ENCODE measurements at regions not wholly inside any gene's neighbourhood (a gene's known extent, or its start where the extent isn't known, plus 50 kb on each side); places are given as distances from the start of the nearest gene placed in this dataset.

DNA sequence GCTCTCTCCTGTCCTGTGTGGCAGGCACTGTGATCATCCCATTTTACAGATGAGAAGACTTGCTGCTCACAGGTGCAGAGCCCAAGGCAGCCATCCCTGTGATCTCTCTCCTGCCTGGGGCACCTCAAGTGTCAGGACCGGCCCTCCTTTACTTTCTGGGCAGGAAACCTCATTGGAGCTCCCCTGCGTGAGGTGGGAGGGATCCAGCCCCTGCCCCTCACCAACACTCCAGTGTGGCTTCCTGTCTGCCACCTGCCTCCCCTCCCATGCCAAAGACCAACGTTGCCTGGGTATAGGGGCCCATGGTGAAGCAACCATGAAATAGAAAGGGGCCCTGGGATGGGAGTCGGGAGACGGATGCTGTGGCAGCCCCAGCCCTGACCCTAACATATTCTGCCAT is 91.2 kb upstream of the MYL10 start:
- no peak overlapping the region for H3K4me2 ChIP-seq (ENCODE audit: low read length)
- H3K36me3 ChIP-seq (ENCODE audit: control insufficient read depth, low read length): no peaks in the 10 kb centered on the region
- H4K20me1 ChIP-seq (ENCODE audit: control insufficient read depth, insufficient read depth, low read depth, low read length): no peaks in the 10 kb centered on the region
- no peaks in the 10 kb centered on the region for H3K9me3 ChIP-seq (ENCODE audit: control insufficient read depth, insufficient read depth, low read length)
- H3K9me2 ChIP-seq (replicated peaks; ENCODE audit: control insufficient read depth, low read length): no peaks in the 10 kb centered on the region
- H3F3A ChIP-seq (ENCODE audit: control insufficient read depth, insufficient read depth): no peaks in the 10 kb centered on the region
- H3K4me1 ChIP-seq (ENCODE audit: control insufficient read depth, low read length): no peaks in the 10 kb centered on the region; the same call in 1 of the 2 replicates
- TF ChIP-seq, protein P1, sequence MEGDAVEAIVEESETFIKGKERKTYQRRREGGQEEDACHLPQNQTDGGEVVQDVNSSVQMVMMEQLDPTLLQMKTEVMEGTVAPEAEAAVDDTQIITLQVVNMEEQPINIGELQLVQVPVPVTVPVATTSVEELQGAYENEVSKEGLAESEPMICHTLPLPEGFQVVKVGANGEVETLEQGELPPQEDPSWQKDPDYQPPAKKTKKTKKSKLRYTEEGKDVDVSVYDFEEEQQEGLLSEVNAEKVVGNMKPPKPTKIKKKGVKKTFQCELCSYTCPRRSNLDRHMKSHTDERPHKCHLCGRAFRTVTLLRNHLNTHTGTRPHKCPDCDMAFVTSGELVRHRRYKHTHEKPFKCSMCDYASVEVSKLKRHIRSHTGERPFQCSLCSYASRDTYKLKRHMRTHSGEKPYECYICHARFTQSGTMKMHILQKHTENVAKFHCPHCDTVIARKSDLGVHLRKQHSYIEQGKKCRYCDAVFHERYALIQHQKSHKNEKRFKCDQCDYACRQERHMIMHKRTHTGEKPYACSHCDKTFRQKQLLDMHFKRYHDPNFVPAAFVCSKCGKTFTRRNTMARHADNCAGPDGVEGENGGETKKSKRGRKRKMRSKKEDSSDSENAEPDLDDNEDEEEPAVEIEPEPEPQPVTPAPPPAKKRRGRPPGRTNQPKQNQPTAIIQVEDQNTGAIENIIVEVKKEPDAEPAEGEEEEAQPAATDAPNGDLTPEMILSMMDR (IDR thresholded peaks at IDR 0.05; ENCODE audit: low read depth, low read length, poor library complexity, severe bottlenecking): no peak
- no peak for TF ChIP-seq EZH2phosphoT487 (IDR thresholded peaks at IDR 0.05; ENCODE audit: borderline replicate concordance, low read length)
- H3K27me3 ChIP-seq (ENCODE audit: control insufficient read depth, low read length): peaks cover 3% of the 10 kb centered on the region; the same call in 1 of the 2 replicates
- no peaks in the 10 kb centered on the region for H3K79me2 ChIP-seq (ENCODE audit: control insufficient read depth, low read length)
- no peak overlapping the region for H3K27ac ChIP-seq (ENCODE audit: low read depth, low read length)
- no peak overlapping the region for H3K4me3 ChIP-seq (ENCODE audit: low read length)

DNA sequence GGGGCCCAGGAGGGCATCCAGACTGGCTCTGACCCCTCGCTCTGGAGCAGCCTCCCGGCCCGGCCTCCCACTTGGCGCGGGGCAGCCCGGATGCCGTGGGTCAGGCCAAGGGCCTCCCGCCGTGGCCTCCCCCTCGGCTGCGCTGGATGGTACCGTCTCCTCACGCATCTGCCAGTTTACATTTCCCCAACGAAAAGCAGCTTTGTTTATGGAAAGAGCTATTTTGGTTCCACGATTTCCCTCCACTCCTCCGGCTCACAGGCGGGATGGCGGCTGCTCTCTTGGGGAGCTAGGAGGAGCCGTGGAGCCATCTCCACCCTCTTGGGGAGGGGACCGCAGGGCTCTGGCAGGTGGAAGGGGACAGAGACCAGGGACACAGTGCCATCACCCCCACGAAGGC is 93.2 kb upstream of the MYL10 start:
- Histone ChIP-seq H3K4me3 (ENCODE audit: low read length) (no peak overlapping the region), H3K9me2 (replicated peaks; ENCODE audit: control insufficient read depth, low read length) (no peaks in the 10 kb centered on the region), H3K27ac (ENCODE audit: low read depth, low read length) (no peak overlapping the region), H3K4me1 (ENCODE audit: control insufficient read depth, low read length) (no peaks in the 10 kb centered on the region; the same call in 1 of the 2 replicates), H3K79me2 (ENCODE audit: control insufficient read depth, low read length) (no peaks in the 10 kb centered on the region), H3K36me3 (ENCODE audit: control insufficient read depth, low read length) (no peaks in the 10 kb centered on the region), H3F3A (ENCODE audit: control insufficient read depth, insufficient read depth) (no peaks in the 10 kb centered on the region), H3K9me3 (ENCODE audit: control insufficient read depth, insufficient read depth, low read length) (no peaks in the 10 kb centered on the region), H3K4me2 (ENCODE audit: low read length) (no peak overlapping the region), H3K27me3 (ENCODE audit: control insufficient read depth, low read length) (peaks cover 3% of the 10 kb centered on the region; the same call in 1 of the 2 replicates), H4K20me1 (ENCODE audit: control insufficient read depth, insufficient read depth, low read depth, low read length) (no peaks in the 10 kb centered on the region)
- TF ChIP-seq, protein P1 (IDR thresholded peaks at IDR 0.05; ENCODE audit: low read depth, low read length, poor library complexity, severe bottlenecking): no peak
- TF ChIP-seq EZH2phosphoT487 (IDR thresholded peaks at IDR 0.05; ENCODE audit: borderline replicate concordance, low read length): no peak

DNA sequence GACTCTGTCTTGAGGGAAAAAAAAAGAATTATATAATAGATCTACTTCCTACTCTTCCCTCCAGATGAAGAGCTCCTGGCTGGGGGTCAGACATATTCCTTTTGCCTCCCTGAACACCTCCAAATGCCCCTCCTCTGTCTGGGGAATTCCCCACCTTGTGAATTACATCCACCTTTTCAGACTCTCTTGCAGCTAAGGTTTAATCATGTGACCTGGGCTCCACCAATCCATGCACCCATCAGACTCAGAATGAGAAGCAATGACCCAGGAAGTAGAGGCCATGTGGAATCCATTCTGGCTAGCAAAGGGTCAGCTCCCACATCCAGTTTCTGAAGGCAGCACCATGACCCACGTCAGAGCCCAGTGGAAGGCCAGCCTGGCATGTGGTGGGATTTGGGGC is 93.6 kb upstream of the CUX1 start:
- H3K4me2 ChIP-seq (ENCODE audit: low read length): no peak overlapping the region
- no peak for TF ChIP-seq EZH2phosphoT487 (IDR thresholded peaks at IDR 0.05; ENCODE audit: borderline replicate concordance, low read length)
- TF ChIP-seq, protein P1 (IDR thresholded peaks at IDR 0.05; ENCODE audit: low read depth, low read length, poor library complexity, severe bottlenecking): no peak
- no peak overlapping the region for H3K27ac ChIP-seq (ENCODE audit: low read depth, low read length)
- no peaks in the 10 kb centered on the region for H4K20me1 ChIP-seq (ENCODE audit: control insufficient read depth, insufficient read depth, low read depth, low read length)
- H3K4me3 ChIP-seq (ENCODE audit: low read length): no peak overlapping the region
- H3K27me3 ChIP-seq (ENCODE audit: control insufficient read depth, low read length): peaks cover 3% of the 10 kb centered on the region; the same call in 1 of the 2 replicates
- no peaks in the 10 kb centered on the region for H3K9me3 ChIP-seq (ENCODE audit: control insufficient read depth, insufficient read depth, low read length)
- no peaks in the 10 kb centered on the region for H3K36me3 ChIP-seq (ENCODE audit: control insufficient read depth, low read length)
- no peaks in the 10 kb centered on the region for H3K79me2 ChIP-seq (ENCODE audit: control insufficient read depth, low read length)
- no peaks in the 10 kb centered on the region for H3K4me1 ChIP-seq (ENCODE audit: control insufficient read depth, low read length)
- no peaks in the 10 kb centered on the region for H3F3A ChIP-seq (ENCODE audit: control insufficient read depth, insufficient read depth)
- no peaks in the 10 kb centered on the region for H3K9me2 ChIP-seq (replicated peaks; ENCODE audit: control insufficient read depth, low read length)
